ENCODE measurements at regions not wholly inside any gene's neighbourhood (a gene's known extent, or its start where the extent isn't known, plus 50 kb on each side); places are given as distances from the start of the nearest gene placed in this dataset.

- H3K9me3 ChIP-seq (ENCODE audit: control insufficient read depth, low read depth, low read length): no peaks in the 10 kb centered on the region
- H3K4me3 ChIP-seq (ENCODE audit: control insufficient read depth in 2 of 3, extremely low read depth in 1 of 3, insufficient read depth in 2 of 3, low read depth in 1 of 3, low read length in 3 of 3): no peak overlapping the region
- no peaks in the 10 kb centered on the region for H3K27me3 ChIP-seq (ENCODE audit: control insufficient read depth, extremely low read depth, insufficient read depth, low read length)
- no peak overlapping the region for H3K9ac ChIP-seq (ENCODE audit: control insufficient read depth, extremely low read depth, insufficient read depth, low read length)
- no peak overlapping the region for H3K27ac ChIP-seq (ENCODE audit: control insufficient read depth, insufficient read depth, low read length)
- no peaks in the 10 kb centered on the region for H3K9me1 ChIP-seq (ENCODE audit: control insufficient read depth, extremely low read depth, insufficient read depth, low read length)
- H4K20me1 ChIP-seq (ENCODE audit: control insufficient read depth, extremely low read depth, insufficient read depth, low read length): no peaks in the 10 kb centered on the region
- DNase-seq (ENCODE audit: low read depth, low spot score) (no peak), FAIRE-seq (no peak)
- H3K36me3 ChIP-seq (ENCODE audit: control insufficient read depth in 2 of 2, extremely low read depth in 1 of 2, insufficient read depth in 2 of 2, low read length in 2 of 2): no peaks in the 10 kb centered on the region
- H3K4me2 ChIP-seq (ENCODE audit: control insufficient read depth, extremely low read depth, insufficient read depth, low read depth, low read length): no peak overlapping the region
- H3K79me2 ChIP-seq (ENCODE audit: control insufficient read depth, insufficient read depth, low read length): no peaks in the 10 kb centered on the region
- TF ChIP-seq EZH2 (IDR thresholded peaks at IDR 0.05; ENCODE audit: low read length): no peak
- TF ChIP-seq, protein P1, sequence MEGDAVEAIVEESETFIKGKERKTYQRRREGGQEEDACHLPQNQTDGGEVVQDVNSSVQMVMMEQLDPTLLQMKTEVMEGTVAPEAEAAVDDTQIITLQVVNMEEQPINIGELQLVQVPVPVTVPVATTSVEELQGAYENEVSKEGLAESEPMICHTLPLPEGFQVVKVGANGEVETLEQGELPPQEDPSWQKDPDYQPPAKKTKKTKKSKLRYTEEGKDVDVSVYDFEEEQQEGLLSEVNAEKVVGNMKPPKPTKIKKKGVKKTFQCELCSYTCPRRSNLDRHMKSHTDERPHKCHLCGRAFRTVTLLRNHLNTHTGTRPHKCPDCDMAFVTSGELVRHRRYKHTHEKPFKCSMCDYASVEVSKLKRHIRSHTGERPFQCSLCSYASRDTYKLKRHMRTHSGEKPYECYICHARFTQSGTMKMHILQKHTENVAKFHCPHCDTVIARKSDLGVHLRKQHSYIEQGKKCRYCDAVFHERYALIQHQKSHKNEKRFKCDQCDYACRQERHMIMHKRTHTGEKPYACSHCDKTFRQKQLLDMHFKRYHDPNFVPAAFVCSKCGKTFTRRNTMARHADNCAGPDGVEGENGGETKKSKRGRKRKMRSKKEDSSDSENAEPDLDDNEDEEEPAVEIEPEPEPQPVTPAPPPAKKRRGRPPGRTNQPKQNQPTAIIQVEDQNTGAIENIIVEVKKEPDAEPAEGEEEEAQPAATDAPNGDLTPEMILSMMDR (optimal IDR thresholded peaks at IDR 0.05 in 1 of 3, IDR thresholded peaks at IDR 0.05 in 1 of 3, conservative IDR thresholded peaks at IDR 0.05 in 1 of 3; ENCODE audit: extremely low read depth in 1 of 3, insufficient read depth in 2 of 3, low read length in 3 of 3): no peak
- H3K4me1 ChIP-seq (ENCODE audit: control insufficient read depth, extremely low read depth, insufficient read depth, low read length): no peaks in the 10 kb centered on the region
- H2AFZ ChIP-seq (ENCODE audit: control insufficient read depth, low read length): no peak overlapping the region
- dilution Hi-C loops (cut with MboI; ENCODE audit: extremely low pct_ligation_motif_present, low sequenced_read_pairs): no loop called here
Measured at GRCh38 chr2:67706082-67706481, 308.9 kb downstream of the ETAA1 start.

- TF ChIP-seq, protein P1 (optimal IDR thresholded peaks at IDR 0.05 in 1 of 3, IDR thresholded peaks at IDR 0.05 in 1 of 3, conservative IDR thresholded peaks at IDR 0.05 in 1 of 3; ENCODE audit: extremely low read depth in 1 of 3, insufficient read depth in 2 of 3, low read length in 3 of 3): no peak
- no peak for TF ChIP-seq EZH2 (IDR thresholded peaks at IDR 0.05; ENCODE audit: low read length)
Measured at GRCh38 chr2:67707896-67708295, 310.8 kb downstream of the ETAA1 start.

More at GRCh38 chr2:67707896-67708295, 310.8 kb downstream of the ETAA1 start:
- H3K36me3 ChIP-seq (ENCODE audit: control insufficient read depth in 2 of 2, extremely low read depth in 1 of 2, insufficient read depth in 2 of 2, low read length in 2 of 2): no peaks in the 10 kb centered on the region
- H3K79me2 ChIP-seq (ENCODE audit: control insufficient read depth, insufficient read depth, low read length): no peaks in the 10 kb centered on the region
- no peaks in the 10 kb centered on the region for H4K20me1 ChIP-seq (ENCODE audit: control insufficient read depth, extremely low read depth, insufficient read depth, low read length)
- H3K4me2 ChIP-seq (ENCODE audit: control insufficient read depth, extremely low read depth, insufficient read depth, low read depth, low read length): no peak overlapping the region
- H3K9me3 ChIP-seq (ENCODE audit: control insufficient read depth, low read depth, low read length): no peaks in the 10 kb centered on the region
- H3K27ac ChIP-seq (ENCODE audit: control insufficient read depth, insufficient read depth, low read length): no peak overlapping the region
- H2AFZ ChIP-seq (ENCODE audit: control insufficient read depth, low read length): no peak overlapping the region
- H3K4me1 ChIP-seq (ENCODE audit: control insufficient read depth, extremely low read depth, insufficient read depth, low read length): no peaks in the 10 kb centered on the region
- H3K9me1 ChIP-seq (ENCODE audit: control insufficient read depth, extremely low read depth, insufficient read depth, low read length): no peaks in the 10 kb centered on the region
- no peak overlapping the region for H3K4me3 ChIP-seq (ENCODE audit: control insufficient read depth in 2 of 3, extremely low read depth in 1 of 3, insufficient read depth in 2 of 3, low read depth in 1 of 3, low read length in 3 of 3)
- H3K9ac ChIP-seq (ENCODE audit: control insufficient read depth, extremely low read depth, insufficient read depth, low read length): no peak overlapping the region
- DNase-seq (ENCODE audit: low read depth, low spot score) (no peak), FAIRE-seq (no peak)
- no peaks in the 10 kb centered on the region for H3K27me3 ChIP-seq (ENCODE audit: control insufficient read depth, extremely low read depth, insufficient read depth, low read length)
- dilution Hi-C loops (cut with MboI; ENCODE audit: extremely low pct_ligation_motif_present, low sequenced_read_pairs): no loop called here
